HG03064 (cell line): ENCODE measurements at regions not wholly inside any gene's neighbourhood (a gene's known extent, or its start where the extent isn't known, plus 50 kb on each side); places are given as distances from the start of the nearest gene placed in this dataset.

ENCODE experiments used
- ATAC-seq: cut with Tn5 transposase; IDR thresholded peaks from one replicate; pipeline ENCODE4 v1.9.1; 2021; ENCODE audit warnings: low read depth; ENCODE audit not compliant: unreplicated experiment

DNA sequence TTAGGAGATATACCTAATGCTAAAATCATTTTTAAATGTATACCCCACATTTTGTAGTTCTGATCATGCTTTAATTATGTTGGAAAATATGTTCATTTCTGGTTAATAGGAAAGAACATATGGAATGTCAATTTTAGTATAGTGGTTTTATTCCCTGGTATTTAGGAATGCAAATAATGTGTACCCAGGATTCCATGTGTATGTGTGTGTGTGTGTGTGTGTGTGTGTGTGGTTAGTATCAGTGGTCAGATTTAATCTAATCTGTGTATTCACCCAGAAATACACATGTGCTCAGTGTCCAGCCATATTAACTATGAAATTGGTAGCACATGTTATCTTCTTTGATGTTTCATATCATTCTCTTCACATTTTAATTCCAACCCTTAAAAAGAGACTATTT is 233.5 kb upstream of the DCBLD2 start:
- no peak for ATAC-seq

DNA sequence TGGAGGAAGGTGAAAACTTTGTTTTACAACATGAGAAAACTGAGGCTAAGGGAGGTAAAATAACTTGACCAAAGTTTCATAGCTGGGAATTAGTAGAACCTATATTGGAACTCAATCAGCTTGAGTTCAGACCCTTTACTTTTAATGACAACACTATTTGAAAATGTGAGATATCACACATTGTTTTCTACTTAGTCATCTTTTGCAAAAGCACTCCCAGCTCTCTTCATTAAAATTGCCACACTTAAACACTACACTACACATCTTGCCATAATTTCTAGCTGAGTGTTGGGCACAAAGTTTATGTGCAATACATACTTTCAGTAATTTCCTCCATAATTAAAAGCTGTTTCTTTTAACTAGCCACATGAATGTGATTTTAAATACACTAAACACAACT is 230.4 kb upstream of the DCBLD2 start:
- ATAC-seq, result no peak

DNA sequence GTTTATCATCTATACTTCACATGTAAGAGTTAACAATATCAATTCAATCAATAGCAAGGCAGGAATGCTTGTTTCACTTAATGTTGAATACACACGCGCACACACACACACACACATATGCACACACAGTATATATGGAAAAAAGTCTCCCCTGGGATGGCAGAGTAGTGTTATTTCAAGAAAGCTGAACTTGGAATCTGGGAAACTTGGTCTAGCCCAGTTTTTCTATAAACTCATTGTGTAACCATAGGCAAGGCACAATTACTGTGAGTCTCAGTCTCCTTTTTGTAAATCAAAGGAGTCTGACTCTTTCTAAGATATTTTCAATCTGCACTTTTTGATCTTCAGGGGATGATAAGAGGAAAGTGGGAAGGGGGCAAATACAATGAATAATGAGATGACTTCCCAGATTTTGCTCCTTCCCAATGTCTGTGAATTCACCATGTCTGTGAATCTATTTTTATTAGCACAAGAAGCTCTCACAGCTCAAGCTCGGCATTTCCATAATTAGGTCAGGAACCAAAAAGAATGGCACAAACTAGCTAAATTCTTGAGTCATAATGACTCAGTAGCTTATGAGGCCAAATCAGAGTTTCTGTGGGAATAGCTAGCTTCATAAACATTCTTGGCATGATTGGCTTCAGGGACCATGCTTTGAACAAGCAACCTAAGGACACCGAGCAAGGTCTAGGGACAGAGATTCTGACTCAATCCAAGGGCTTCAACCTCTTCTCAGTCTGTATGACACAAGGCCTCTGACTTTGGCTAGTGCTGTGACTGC is 227.4 kb upstream of the DCBLD2 start:
- no peak for ATAC-seq

DNA sequence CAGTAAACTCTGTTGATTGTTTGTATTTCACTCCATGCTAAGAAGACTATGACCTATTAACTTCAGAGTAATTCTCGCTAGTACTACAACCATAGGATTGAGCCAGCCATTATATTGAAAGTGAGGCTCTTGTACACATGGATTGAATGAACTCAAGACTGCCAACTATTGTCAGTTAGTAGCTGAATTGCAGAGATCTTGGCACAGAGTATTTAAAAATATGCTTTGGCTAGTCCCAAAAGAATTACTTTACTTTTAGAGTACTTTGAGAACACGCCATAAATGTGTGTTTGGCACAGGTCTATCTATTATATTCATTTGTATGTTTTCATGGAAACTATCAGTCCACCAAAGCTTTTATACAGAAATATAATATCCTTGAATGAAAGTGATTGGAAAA is 226.7 kb upstream of the DCBLD2 start:
- ATAC-seq, result no peak

DNA sequence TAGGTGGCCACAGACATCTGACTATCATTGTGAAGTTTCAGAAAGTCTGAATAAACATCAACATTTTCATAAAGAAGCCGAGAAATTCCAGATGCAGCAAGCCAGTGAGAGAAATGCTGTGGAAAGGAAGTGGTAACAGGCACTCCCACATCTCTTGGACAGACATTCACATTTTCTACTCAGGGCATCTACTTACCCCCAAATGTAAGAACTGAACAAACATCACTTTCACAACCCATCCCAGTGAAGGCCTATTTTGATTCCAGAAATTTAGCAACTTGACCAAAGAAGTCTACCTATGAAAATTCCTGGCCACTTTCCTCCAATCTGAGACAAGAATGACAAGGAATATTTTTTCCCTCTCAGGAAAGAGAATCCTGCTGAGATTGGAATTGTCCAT is 224.8 kb upstream of the DCBLD2 start:
- no peak for ATAC-seq

DNA sequence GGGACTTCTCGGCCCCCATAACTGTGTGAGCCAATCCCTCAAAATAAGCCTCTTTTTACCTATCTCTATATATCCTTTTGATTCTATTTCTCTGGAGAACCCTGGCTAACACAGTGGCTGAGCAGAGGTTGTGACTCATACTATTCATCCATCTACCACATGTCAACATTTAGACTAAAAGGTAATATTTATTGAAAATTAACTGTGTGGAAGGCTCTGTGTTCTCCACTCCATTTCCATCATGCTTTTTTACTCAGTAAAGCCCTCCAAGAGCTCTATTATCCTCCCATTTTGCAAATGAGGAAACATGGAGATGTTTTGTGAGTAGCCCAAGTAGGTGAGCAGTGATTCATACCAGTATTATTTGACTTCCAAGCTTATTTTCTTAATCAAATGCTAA is 217.9 kb upstream of the DCBLD2 start:
- no peak for ATAC-seq

DNA sequence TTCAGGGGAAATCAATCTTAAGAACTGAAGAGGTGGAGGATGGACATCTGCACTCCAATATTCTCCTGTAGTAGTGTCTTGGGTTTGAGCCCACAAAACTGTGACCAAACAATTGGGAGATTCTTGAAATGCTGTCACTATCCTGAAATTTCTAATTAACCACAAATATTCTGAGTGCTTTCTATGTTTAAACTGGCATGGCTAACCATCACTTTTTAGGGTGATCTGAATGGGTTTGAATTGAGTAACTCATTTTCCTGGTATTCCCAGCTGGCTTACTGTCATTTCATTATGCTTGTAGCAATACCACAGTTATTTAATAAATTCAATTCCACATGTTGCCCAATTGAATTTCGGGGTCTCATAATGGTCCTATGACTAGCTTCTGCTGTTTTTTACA is 216.9 kb upstream of the DCBLD2 start:
- ATAC-seq, result no peak

DNA sequence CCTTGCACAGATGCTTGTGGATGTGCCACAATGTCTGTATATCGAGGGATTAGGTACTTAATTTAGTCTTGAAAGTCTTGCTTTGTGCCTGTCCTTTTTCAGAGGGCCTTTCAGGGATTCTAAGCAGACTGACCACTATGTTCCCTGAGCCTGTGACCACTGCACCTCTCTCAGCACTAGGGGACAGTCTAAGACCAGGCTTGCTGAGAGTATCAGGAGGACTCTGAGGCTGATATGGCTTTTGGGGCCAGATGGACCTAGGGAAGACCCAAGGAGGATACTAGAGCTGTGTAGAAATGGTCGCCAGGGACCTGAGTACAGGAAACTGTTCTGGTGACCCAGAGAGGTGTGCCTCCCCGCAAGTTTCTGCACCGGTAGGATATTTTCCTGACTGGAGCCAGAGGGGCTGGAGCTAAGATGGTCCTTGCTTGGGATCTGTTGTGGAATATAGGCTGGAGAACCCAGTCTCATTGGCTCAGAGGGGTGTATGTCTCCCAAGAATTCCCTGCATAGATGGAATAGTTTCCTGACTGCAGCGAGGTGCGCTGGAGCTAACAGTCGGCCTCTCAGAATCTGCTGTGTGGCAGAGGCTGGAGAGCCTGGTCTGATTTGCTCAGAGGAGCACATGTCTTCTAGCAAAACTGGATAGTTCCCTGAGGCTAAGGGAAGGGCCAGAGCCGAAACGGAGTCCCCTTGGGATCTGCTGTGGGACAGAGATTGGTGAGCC is 213.2 kb upstream of the DCBLD2 start:
- no peak for ATAC-seq

DNA sequence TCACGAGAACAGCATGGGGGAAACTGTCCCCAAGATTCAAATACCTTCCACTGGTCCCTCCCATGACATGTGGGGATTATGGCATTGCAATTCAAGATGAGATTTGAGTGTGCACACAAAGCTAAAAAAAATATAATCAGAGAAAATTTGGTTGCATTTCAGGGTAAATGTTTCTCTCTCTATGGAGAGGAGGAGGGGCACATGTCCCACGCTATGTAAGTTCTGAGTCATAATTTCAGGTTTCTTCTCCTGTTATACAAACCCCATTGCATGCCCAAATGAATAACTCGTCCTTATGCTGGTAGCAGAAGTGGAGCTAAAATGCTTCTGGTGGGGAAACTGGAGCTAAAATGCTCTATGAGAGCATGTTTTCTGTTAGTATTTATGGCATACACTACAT is 209.7 kb upstream of the DCBLD2 start:
- ATAC-seq, result no peak

DNA sequence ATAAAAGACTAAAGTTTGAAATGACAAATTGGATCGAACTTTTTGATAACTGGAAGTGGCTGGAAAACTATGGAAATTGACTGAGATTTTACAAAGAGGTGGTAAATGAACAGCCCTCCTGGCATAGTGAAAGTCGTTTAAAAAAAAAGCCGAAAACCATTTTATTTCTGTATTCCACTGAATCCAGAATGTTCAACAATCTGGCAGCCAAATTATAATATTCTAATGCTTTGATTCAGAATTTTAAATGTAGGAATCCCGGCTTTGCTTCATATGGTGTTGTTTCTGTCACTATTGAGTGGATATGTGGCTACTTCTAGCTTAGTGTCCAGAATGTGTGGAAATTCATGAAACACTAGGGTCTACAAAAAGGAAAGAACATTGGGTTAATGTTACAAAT is 208.9 kb upstream of the DCBLD2 start:
- ATAC-seq, result no peak

DNA sequence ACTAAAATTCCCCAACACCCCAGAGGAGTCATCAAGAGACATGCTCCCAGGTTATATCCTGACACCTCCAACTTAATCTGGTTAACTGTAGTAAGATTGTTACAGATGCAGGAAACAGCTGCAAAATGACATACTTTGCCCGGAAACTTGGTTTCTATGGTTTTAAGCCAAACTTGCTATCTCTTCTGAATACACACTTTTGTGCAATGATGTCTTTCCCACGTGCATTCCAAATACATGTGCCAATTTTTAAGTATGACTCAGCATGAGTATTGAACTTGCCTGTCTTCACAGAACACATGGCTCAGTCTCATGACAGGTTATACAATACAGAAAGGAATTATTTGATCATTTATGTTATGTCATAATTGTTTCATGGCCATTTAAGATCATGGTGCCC is 207.0 kb upstream of the DCBLD2 start:
- ATAC-seq, result no peak

DNA sequence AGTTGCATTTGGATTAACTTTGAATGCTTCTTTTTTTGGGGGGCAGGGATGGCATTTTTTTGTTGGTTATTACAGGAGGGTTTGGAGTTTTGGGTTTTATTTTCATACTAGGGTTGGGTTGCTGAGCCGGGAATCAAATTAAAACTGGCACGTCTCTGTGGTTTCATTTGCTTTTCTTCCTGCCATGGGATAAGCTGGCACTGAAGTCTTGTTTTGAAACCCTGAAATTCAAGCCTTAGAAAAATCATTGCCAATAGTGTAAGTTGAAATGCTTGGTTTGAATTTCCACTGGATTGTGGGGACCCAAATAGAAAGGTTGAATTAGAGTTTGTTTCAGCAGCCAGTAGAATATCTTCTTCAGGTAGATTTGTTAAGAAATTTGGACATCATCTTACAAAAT is 193.1 kb upstream of the DCBLD2 start:
- no peak for ATAC-seq

DNA sequence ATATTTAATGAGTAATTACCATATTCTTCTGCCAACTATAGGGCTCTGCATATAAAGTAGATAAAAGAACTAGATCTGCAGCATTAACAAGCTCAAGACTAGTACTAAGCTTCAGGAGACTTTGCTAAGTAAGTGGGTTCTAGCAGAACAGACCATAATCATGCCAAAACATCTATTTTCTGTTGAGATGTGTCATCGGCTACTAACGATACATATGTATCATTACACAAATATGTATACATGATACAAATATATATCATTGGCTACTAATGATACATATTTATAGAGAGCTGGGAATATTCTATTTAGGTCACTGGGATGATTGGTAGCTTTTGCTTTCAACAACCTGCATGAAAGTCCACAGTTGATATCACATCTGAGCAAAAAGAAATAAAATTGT is 185.8 kb upstream of the DCBLD2 start:
- ATAC-seq, result no peak

DNA sequence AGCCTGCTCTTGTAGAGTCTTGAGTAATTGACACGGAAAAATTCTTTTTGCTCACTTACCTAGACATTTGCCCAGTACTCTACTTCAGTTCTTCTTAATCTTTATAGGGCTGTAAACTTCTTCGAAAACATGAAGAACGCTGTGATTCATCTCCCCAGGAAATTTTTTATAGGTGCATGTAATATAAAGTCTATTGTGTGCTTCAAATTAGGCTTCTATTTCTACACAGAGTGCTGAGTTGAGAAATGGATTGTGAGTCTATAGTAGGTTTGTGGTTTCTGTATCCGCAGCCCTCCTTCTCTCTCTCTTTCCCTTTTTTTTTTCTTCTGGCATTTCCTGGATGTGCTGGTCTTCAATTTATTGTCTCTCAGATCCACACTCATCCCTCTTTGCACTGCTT is 183.3 kb upstream of the DCBLD2 start:
- no peak for ATAC-seq

DNA sequence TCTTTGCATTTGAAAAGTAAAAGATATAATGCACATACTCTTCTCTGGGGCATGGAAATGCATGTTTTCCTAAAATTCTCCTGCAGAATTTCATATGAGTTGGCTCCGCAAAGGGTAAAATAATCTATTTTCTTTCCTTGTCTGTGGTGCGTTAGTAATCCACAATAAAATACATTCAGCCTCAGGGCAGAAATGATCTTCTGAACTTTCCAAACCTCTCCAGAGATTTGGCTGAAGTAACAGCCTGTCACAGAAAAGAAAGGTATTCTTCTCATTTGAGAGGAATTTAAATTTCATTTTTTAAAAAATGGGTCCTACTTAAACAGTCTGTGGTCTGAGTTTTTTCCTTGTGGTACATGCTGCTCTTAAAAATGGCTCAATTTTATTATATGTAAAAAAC is 182.7 kb upstream of the DCBLD2 start:
- ATAC-seq, result no peak

DNA sequence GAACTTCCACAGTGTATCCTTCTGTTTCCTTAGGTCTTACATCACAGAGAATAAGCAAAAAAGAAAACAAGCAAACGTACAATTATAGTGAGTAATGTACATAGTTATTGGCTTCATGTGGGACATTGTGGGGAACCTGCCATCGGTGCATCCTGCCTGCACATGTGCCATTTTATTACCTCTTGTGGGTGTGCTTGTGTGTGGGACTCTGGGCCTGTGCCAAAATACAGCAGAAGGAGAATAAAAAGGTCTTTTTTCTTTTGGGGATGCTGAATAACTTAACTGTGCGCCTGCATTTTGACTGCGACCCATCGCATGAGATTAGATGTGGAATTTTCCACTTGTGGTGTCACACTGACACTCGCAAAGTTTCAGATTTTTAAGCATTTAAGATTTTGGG is 169.6 kb upstream of the DCBLD2 start:
- ATAC-seq, result no peak

DNA sequence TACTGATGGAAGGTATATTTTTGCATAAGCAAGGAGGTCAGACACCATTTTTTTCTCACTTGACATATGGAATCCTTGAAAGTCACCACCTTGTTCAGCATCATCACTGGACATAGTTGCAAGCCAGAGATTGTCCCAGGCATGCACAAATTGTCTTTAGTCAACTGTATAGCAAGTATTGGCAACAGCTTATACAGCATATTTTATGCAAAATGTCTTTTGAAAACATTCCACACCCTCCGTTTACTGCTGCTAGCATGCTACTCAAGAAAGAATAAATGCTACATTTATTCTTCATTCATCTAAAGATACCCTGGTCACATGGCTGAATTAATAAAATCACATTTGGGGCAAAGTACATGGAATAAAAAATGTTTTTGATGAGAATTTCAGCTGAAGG is 168.5 kb upstream of the DCBLD2 start:
- no peak for ATAC-seq

DNA sequence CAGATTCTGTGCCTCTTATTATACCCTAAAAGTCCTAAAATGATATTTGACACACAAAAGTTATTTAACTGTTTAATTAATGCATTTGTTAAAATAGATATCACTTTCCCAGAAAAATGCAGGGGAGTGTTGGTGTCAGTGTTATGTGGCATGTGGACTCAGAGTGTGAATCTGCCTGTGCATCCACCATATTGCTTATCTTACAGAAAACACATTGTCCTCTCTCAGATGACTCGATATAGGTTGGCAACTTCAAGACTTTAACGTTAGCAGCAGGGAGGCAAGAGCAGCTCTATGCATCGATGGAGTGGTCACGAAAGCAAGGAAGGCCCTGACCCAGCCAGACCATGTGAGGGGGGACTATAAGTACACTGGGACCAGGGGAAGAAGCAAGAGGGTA is 165.4 kb upstream of the DCBLD2 start:
- no peak for ATAC-seq

DNA sequence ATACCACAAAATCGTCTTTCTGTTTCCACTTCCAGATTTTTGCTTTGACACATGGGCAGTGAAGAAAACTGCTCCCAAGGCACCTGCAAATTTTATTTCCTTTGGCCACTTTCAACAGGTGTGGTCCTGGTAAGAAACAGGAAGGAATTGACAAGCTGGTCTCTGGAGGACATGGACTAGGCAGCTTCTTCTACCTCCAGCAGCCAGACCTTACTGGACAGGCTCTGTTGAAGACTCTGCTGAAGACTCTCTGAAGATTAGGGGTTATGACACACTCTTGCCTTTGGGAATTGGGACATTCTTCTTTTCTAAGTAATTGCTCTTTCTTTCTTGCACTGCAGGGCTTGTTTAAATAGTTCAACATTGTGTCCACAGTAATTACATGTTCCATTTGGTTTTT is 147.7 kb upstream of the DCBLD2 start:
- no peak for ATAC-seq

DNA sequence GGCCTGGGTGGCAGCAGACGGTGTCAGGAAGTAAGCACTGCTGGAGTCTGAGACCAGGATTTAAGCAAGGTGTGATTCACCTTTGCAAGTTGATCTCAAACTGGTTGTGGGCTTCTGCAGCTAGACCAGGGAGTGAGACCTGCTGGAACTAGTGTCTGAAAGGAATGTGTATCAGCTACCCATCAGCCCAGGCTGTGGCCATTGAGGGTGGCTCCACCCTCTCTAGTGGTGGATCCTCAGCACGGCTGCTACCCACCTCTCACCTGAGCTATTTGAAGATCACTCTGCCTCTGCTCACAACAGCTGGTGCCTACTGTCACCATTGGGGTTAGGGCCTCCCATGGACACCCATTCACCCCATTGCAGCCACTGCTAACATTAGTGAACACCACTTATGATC is 140.3 kb upstream of the DCBLD2 start:
- ATAC-seq, result no peak

DNA sequence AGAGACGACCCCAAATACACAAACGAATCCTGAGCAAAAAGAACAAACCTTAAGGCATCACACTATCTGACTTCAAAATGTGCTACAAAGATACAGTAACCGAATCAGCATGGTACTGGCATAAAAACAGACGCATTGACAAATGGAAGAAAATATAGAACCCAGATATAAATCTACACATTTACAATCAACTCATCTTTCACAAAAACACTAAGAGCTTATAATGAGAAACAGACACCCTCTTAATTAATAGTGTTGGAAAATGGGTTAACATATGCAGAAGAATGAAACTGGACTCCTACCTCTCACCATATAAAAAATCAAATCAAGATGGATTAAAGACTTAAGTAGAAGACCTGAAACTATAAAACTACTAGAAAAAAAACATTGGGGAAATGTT is 130.3 kb upstream of the DCBLD2 start:
- no peak for ATAC-seq

DNA sequence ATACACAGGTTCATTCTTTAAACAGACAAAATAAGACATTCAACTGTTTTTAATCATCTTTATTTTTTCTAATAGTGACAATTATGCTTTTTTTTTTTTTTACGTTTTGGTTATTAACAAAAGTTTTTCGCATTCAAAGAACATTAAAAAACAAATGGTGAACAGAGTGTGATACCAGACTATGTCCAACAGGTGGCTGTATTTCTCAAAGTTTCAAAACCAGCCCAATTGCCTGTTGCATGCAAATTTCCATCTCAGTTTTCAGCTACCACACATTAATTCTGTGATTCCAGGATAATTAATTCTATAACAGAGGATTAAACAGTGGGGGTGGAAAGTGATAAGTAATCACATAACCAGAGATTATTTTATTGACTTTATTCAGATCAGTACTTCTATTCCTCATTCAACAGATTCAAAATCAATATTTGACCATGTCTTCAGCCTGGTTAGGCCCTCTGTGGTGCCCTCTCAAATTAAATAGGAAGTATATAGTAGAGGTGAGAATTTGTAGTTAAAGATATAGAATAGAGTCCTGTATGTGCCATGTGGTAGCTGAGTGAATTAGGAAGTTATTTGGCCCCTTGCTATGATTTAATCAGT is 122.2 kb upstream of the DCBLD2 start:
- peak; percentile 65 for ATAC-seq
